IMR-90 (cell line): ENCODE measurements at regions not wholly inside any gene's neighbourhood (a gene's known extent, or its start where the extent isn't known, plus 50 kb on each side); places are given as distances from the start of the nearest gene placed in this dataset.

Source experiments
- ATAC-seq: fragments of 200-7000 bp; cut with Tn5 transposase; 2 replicates; pipeline ENCODE4 v1.9.1; 2020; ENCODE audit warnings: low read depth, mild to moderate bottlenecking, moderate library complexity
- BruUV-seq: library from RNA; stranded (reverse); fragments of 400-500 nt; replicated peaks from 2 replicates; lab custom pipeline; 2021; lab: Mats Ljungman, UMichigan
- CTCF ChIA-PET: fragments of 300-600 bp; formaldehyde crosslinking; extraction: SDS; loops from one replicate; lab custom pipeline; 2021; ENCODE audit warnings: antibody characterized with exemption; lab: Yijun Ruan, JAX
- POLR2A ChIA-PET: fragments of 300-600 bp; sonication (Branson Sonifier 250); formaldehyde crosslinking; loops from one replicate; lab custom pipeline; 2022; ENCODE audit warnings: antibody characterized with exemption; ENCODE audit not compliant: unreplicated experiment; lab: Charles Lee
- DNase-seq: peaks from one replicate; pipeline ENCODE4 v3.0.0; 2013
- H2AFZ ChIP-seq: replicated peaks from 2 replicates; pipeline ENCODE3; 2013; ENCODE audit warnings: low read length, mild to moderate bottlenecking; ENCODE audit not compliant: poor library complexity
- H2AK5ac ChIP-seq: 2 replicates; pipeline ENCODE4 v1.6.1; 2013; ENCODE audit warnings: low read depth, low read length, inconsistent platforms
- H2AK9ac ChIP-seq: replicated peaks from 2 replicates; pipeline ENCODE3; 2013; ENCODE audit warnings: mild to moderate bottlenecking, low read depth, low read length, moderate library complexity; ENCODE audit not compliant: poor library complexity
- H2BK120ac ChIP-seq: 2 replicates; pipeline ENCODE4 v1.6.1; 2013; ENCODE audit warnings: low read depth, low read length, inconsistent platforms
- H2BK15ac ChIP-seq: 3 replicates; pipeline ENCODE4 v1.6.1; 2013; ENCODE audit warnings: low read depth, low read length, inconsistent platforms
- H2BK20ac ChIP-seq: 2 replicates; pipeline ENCODE4 v1.6.1; 2013; ENCODE audit warnings: low read depth, mild to moderate bottlenecking, inconsistent platforms, low read length, moderate library complexity
- H2BK5ac ChIP-seq: 2 replicates; pipeline ENCODE4 v1.6.1; 2013; ENCODE audit warnings: mild to moderate bottlenecking, low read depth, low read length, inconsistent platforms; ENCODE audit not compliant: poor library complexity, severe bottlenecking
- H3K14ac ChIP-seq: replicated peaks from 2 replicates; pipeline ENCODE4 v1.6.1; 2013; ENCODE audit warnings: low read depth, low read length, inconsistent platforms
- H3K18ac ChIP-seq: 2 replicates; pipeline ENCODE4 v1.6.1; 2013; ENCODE audit warnings: low read depth, low read length, control low read depth
- H3K23ac ChIP-seq: 2 replicates; pipeline ENCODE4 v1.6.1; 2013; ENCODE audit warnings: low read depth, low read length, inconsistent platforms
- H3K27ac ChIP-seq: 2 replicates; pipeline ENCODE4 v1.5.1; 2013; ENCODE audit warnings: mild to moderate bottlenecking, control low read depth, low read length; ENCODE audit not compliant: insufficient read depth
- H3K27me3 ChIP-seq: 2 replicates; pipeline ENCODE4 v1.6.1; 2013; ENCODE audit warnings: low read length; ENCODE audit not compliant: control insufficient read depth, insufficient read depth
- H3K36me3 ChIP-seq: 2 replicates; pipeline ENCODE4 v1.6.1; 2013; ENCODE audit warnings: low read length, mixed read lengths; ENCODE audit not compliant: control insufficient read depth, insufficient read depth
- H3K4ac ChIP-seq: 2 replicates; pipeline ENCODE4 v1.6.1; 2013; ENCODE audit warnings: low read depth, low read length, inconsistent platforms
- H3K4me1 ChIP-seq: 2 replicates; pipeline ENCODE4 v1.6.1; 2013; ENCODE audit warnings: low read length, mixed read lengths; ENCODE audit not compliant: control insufficient read depth, insufficient read depth
- H3K4me2 ChIP-seq: 2 replicates; pipeline ENCODE4 v1.6.1; 2013; ENCODE audit warnings: low read depth, mild to moderate bottlenecking, control low read depth, low read length, moderate library complexity
- H3K4me3 ChIP-seq: 2 replicates; pipeline ENCODE4 v1.5.1; 2013; ENCODE audit warnings: low read depth, mild to moderate bottlenecking, control low read depth, low read length, moderate library complexity; ENCODE audit not compliant: insufficient read depth
- H3K56ac ChIP-seq: 2 replicates; pipeline ENCODE4 v1.6.1; 2013; ENCODE audit warnings: low read length, inconsistent platforms; ENCODE audit not compliant: insufficient read depth; ENCODE audit errors: extremely low read depth
- H3K79me1 ChIP-seq, 2 experiments: 2 replicates each; pipeline ENCODE4 v1.6.1; 2013; ENCODE audit warnings: low read length in 2 of 2, inconsistent platforms in 1 of 2, low read depth in 1 of 2
- H3K9ac ChIP-seq: 2 replicates; pipeline ENCODE4 v1.6.1; 2013; ENCODE audit warnings: low read depth, low read length, control low read depth
- H3K9me1 ChIP-seq: 2 replicates; pipeline ENCODE4 v1.6.1; 2013; ENCODE audit warnings: low read length, inconsistent platforms; ENCODE audit not compliant: insufficient read depth
- H3K9me3 ChIP-seq: 2 replicates; pipeline ENCODE4 v1.6.1; 2013; ENCODE audit warnings: low read length; ENCODE audit not compliant: control insufficient read depth, insufficient read depth
- H4K20me1 ChIP-seq: 2 replicates; pipeline ENCODE4 v1.6.1; 2013; ENCODE audit warnings: low read length, inconsistent platforms; ENCODE audit not compliant: insufficient read depth
- H4K5ac ChIP-seq: 2 replicates; pipeline ENCODE4 v1.6.1; 2013; ENCODE audit warnings: mild to moderate bottlenecking, low read depth, low read length, control low read depth
- H4K8ac ChIP-seq, 2 experiments: 2 replicates each; pipeline ENCODE4 v1.6.1; 2013; ENCODE audit warnings: low read depth in 2 of 2, low read length in 2 of 2, control low read depth in 1 of 2, inconsistent platforms in 1 of 2
- H4K91ac ChIP-seq: 2 replicates; pipeline ENCODE4 v1.6.1; 2013; ENCODE audit warnings: low read depth, low read length, inconsistent platforms; ENCODE audit not compliant: insufficient read depth
- BHLHE40 ChIP-seq: fragments of 150-350 bp; IDR thresholded peaks from 2 replicates; pipeline ENCODE4 v1.6.1; 2016; ENCODE audit warnings: mild to moderate bottlenecking, low read depth, low read length
- CEBPB ChIP-seq: IDR thresholded peaks from 2 replicates; pipeline ENCODE4 v1.6.1; 2012; ENCODE audit warnings: low read depth, low read length, improper control_type of control experiment
- CHD1 ChIP-seq: IDR thresholded peaks from 2 replicates; pipeline ENCODE4 v1.6.1; 2012; ENCODE audit warnings: low read depth, low read length, improper control_type of control experiment
- ELK1 ChIP-seq: fragments of 150-350 bp; IDR thresholded peaks from 2 replicates; pipeline ENCODE4 v1.6.1; 2016; ENCODE audit warnings: low read depth, mild to moderate bottlenecking, low read length, moderate library complexity, borderline replicate concordance
- MXI1 ChIP-seq: IDR thresholded peaks from 2 replicates; pipeline ENCODE4 v1.6.1; 2012; ENCODE audit warnings: low read depth, mild to moderate bottlenecking, low read length, moderate library complexity, borderline replicate concordance
- NFE2L2 ChIP-seq: fragments of 150-350 bp; IDR thresholded peaks from 2 replicates; pipeline ENCODE4 v1.6.1; 2016; ENCODE audit warnings: low read depth, mild to moderate bottlenecking, low read length
- RAD21 ChIP-seq: IDR thresholded peaks from 2 replicates; pipeline ENCODE4 v1.6.1; 2012; ENCODE audit warnings: low read length, improper control_type of control experiment
- WGBS, 2 experiments: methylation state at CpG; one replicate each; pipeline versions ENCODE4 v1.1.5 to v1.1.7; 2013; ENCODE audit warnings: missing lambda C conversion rate in 2 of 2; ENCODE audit not compliant: insufficient read length in 1 of 2; ENCODE audit errors: extremely low coverage in 2 of 2; 5-methylcytosine and 5-hydroxymethylcytosine counted together
- dilution Hi-C: fragments of 300-500 bp; cut with HindIII; formaldehyde crosslinking; loops from one replicate; pipeline ENCODE4 v1.14.3; 2018; ENCODE audit warnings: low sequenced_read_pairs; ENCODE audit not compliant: unreplicated experiment
- in situ Hi-C: fragments of 300-500 bp; cut with MboI; formaldehyde crosslinking; loops from 3 replicates; pipeline ENCODE4 v1.14.3; 2019; ENCODE audit warnings: low sequenced_read_pairs, inconsistent platforms, mixed read lengths
- intact Hi-C: fragments of 100-400 bp; cut with micrococcal nuclease; formaldehyde crosslinking; loops from 2 replicates; pipeline ENCODE4 v1.10.0; 2022

- Histone ChIP-seq H2BK5ac (no peak overlapping the region), H2AK5ac (no peak overlapping the region), H3K23ac (no peak overlapping the region), H3K4me2 (no peak overlapping the region), H4K5ac (no peak overlapping the region), H4K8ac (no peak overlapping the region), H2BK120ac (no peak overlapping the region), H3K9me3 (no peaks in the 10 kb centered on the region), H3K14ac (no peak overlapping the region), H3K36me3 (no peaks in the 10 kb centered on the region), H4K91ac (no peak overlapping the region), H3K18ac (no peak overlapping the region), H3K9me1 (no peaks in the 10 kb centered on the region), H3K56ac (no peak overlapping the region), H2AK9ac (no peak overlapping the region), H3K4ac (no peak overlapping the region), H3K4me3 (no peak overlapping the region), H2BK20ac (no peak overlapping the region), H3K79me1 (no peaks in the 10 kb centered on the region), H2BK15ac (no peak overlapping the region), H3K9ac (no peak overlapping the region), H3K27ac (no peak overlapping the region), H3K27me3 (no peaks in the 10 kb centered on the region), H3K4me1 (no peaks in the 10 kb centered on the region), H2AFZ (no peak overlapping the region), H4K20me1 (no peaks in the 10 kb centered on the region)
- ChIA-PET CTCF (no interaction called here), POLR2A (no interaction called here)
- ATAC-seq (no peak), DNase-seq (no peak)
- intact Hi-C loops (no loop called here), in situ Hi-C loops (no loop called here), dilution Hi-C loops (no loop called here)
- no peak for TF ChIP-seq RAD21
- no peak for TF ChIP-seq CEBPB
- TF ChIP-seq MXI1 = no peak
- no peak for TF ChIP-seq NFE2L2
- TF ChIP-seq CHD1 = no peak
- no peak for TF ChIP-seq ELK1
- no peak for TF ChIP-seq BHLHE40
- no CpG with 5 or more reads among the region's 1 CpG for WGBS, 2 experiments
- no TSS peak for BruUV-seq
Observed at GRCh38 chr2:41432459-41432858, 615.4 kb upstream of the PKDCC start.
